ENCODE measurements at regions not wholly inside any gene's neighbourhood (a gene's known extent, or its start where the extent isn't known, plus 50 kb on each side); places are given as distances from the start of the nearest gene placed in this dataset.

DNA sequence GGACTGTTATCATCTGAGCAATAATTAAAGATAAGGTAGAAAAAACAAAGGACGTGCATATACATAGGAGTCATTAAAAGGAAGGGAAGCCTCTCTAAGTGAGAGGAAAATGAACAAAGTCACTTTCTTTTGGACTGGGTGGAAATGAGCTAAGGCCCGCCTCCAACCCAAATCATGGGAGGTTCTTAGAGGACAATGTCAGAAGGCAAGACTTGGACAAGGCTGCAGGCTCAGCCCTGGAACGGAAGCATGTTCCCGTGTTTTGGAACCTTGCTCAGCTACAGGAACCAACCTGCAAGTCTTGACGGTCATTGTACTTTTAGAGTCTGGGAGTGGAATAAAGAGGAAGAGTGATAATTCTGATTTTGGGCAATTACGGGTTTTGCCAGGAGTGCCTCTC is 59.4 kb upstream of the EPB41L3 start:
- no peak for DNase-seq (ENCODE audit: low read depth)
- H3K4me3 ChIP-seq (ENCODE audit: control insufficient read depth, low read depth, low read length): no peak overlapping the region
- no peak for TF ChIP-seq CTCF (IDR thresholded peaks at IDR 0.05; ENCODE audit: control insufficient read depth, insufficient read depth, low read depth, low read length, missing control alignments)

DNA sequence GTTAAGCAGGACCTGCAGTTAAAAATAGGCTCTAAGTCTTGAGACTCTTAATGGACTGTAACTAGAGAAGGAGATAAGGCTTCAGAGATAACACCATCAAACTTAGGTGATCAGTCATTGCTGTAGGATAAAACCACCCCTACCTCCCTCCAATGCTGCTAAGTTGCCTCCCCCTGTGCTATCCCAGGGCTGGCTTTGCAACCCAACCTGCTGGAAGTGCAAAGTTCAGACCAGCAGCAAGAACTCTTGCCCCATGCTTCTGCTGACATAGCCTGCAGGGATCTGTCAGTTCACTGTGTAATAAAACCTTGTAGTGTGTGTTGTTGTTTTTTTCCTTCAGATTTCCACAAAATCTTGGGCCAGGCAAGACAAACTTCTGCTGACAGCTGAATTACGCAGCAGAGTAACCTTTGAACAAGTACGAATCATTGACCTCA is 57.4 kb upstream of the EPB41L3 start:
- no peak for DNase-seq (ENCODE audit: low read depth)
- H3K4me3 ChIP-seq (ENCODE audit: control insufficient read depth, low read depth, low read length): no peak overlapping the region
- no peak for TF ChIP-seq CTCF (IDR thresholded peaks at IDR 0.05; ENCODE audit: control insufficient read depth, insufficient read depth, low read depth, low read length, missing control alignments)

- peak; percentile 38 for TF ChIP-seq CTCF (IDR thresholded peaks at IDR 0.05; ENCODE audit: control insufficient read depth, insufficient read depth, low read depth, low read length, missing control alignments)
- H3K4me3 ChIP-seq (ENCODE audit: control insufficient read depth, low read depth, low read length): no peak overlapping the region
- DNase-seq (ENCODE audit: low read depth): no peak
These were observed 56.7 kb upstream of the EPB41L3 start for GRCh38 chr18:5600378-5601071.

DNA sequence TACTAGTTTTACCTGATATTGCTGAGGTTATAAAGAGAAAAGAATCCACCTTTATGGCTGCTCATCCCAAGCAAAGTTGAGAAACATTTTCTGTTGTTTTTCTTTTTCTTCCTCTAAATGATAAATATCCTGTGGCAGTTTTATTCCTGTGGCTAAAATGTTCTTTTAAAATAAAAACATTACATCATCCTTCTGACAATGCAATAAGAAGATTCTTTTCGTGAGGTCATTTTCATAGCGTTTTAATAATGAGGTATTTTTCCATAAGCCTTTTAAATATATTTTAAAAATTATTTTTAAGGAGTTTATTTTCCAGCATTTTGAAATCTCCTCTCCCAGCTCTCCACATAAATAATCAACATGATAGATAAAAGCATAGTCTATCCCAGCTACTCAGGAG is 52.8 kb upstream of the EPB41L3 start:
- DNase-seq (ENCODE audit: low read depth): no peak
- H3K4me3 ChIP-seq (ENCODE audit: control insufficient read depth, low read depth, low read length): no peak overlapping the region
- TF ChIP-seq CTCF (IDR thresholded peaks at IDR 0.05; ENCODE audit: control insufficient read depth, insufficient read depth, low read depth, low read length, missing control alignments): no peak
